ENCODE measurements at regions not wholly inside any gene's neighbourhood (a gene's known extent, or its start where the extent isn't known, plus 50 kb on each side); places are given as distances from the start of the nearest gene placed in this dataset.

GRCh38 chr4:83179205-83179604 is 64.7 kb upstream of the PLAC8 start:
- TF ChIP-seq SP1 (IDR thresholded peaks at IDR 0.05; ENCODE audit: low read depth) (no peak), EZH2 (IDR thresholded peaks at IDR 0.05) (no peak), ZBTB33 (IDR thresholded peaks at IDR 0.05; ENCODE audit: extremely low read depth, insufficient replicate concordance, low read length) (no peak), POLR2A (IDR thresholded peaks at IDR 0.05; ENCODE audit: borderline replicate concordance, extremely low read depth, insufficient read depth, insufficient read length) (no peak), SRF (IDR thresholded peaks at IDR 0.05; ENCODE audit: low read depth) (no peak), CTCF (IDR thresholded peaks at IDR 0.05 in 2 of 3, conservative IDR thresholded peaks at IDR 0.05 in 1 of 3; ENCODE audit: borderline replicate concordance in 1 of 3, insufficient read depth in 1 of 3, low read depth in 2 of 3, low read length in 2 of 3) (no peak), YY1 (IDR thresholded peaks at IDR 0.05; ENCODE audit: extremely low read depth, insufficient replicate concordance, low read depth, low read length) (no peak), SIN3A (IDR thresholded peaks at IDR 0.05; ENCODE audit: low read depth) (no peak), EGR1 (IDR thresholded peaks at IDR 0.05; ENCODE audit: low read depth) (no peak), ELF1 (IDR thresholded peaks at IDR 0.05; ENCODE audit: borderline replicate concordance, low read depth) (no peak), REST (IDR thresholded peaks at IDR 0.05; ENCODE audit: low read depth) (no peak), POLR2AphosphoS5 (IDR thresholded peaks at IDR 0.05; ENCODE audit: low read depth, low read length) (no peak)
